Lung (tissue), 11 donors: ENCODE measurements at regions not wholly inside any gene's neighbourhood (a gene's known extent, or its start where the extent isn't known, plus 50 kb on each side); places are given as distances from the start of the nearest gene placed in this dataset.

Experiments used
- ATAC-seq: fragments of 200-7000 bp; cut with Tn5 transposase; one replicate; pipeline ENCODE4 v1.9.1; 2020; ENCODE audit warnings: moderate number of reproducible peaks; ENCODE audit not compliant: insufficient read depth, low FRiP score
- DNase-seq, 3 donors: peaks; one replicate each; pipeline ENCODE4 v3.0.0-alpha.2; 2013 to 2017
- H3K27ac ChIP-seq, 2 donors: one replicate each; pipeline ENCODE4 v1.5.1; 2013; ENCODE audit warnings: mild to moderate bottlenecking in 2 of 2, moderate library complexity in 2 of 2, control low read depth in 1 of 2, inconsistent platforms in 1 of 2, low read depth in 1 of 2, low read length in 1 of 2
- H3K27me3 ChIP-seq, 3 donors: one replicate each; pipeline ENCODE4 v1.5.1; 2013; ENCODE audit warnings: low read length in 2 of 3; ENCODE audit not compliant: control insufficient read depth in 3 of 3, insufficient read depth in 3 of 3
- H3K36me3 ChIP-seq, 4 donors: one replicate each; pipeline ENCODE4 v1.5.1; 2013; ENCODE audit warnings: low read length in 4 of 4, mild to moderate bottlenecking in 1 of 4, moderate library complexity in 1 of 4; ENCODE audit not compliant: control insufficient read depth in 4 of 4, insufficient read depth in 4 of 4
- H3K4me1 ChIP-seq, 5 donors: one replicate each; pipeline ENCODE4 v1.5.1; 2013; ENCODE audit warnings: low read length in 5 of 5, mild to moderate bottlenecking in 2 of 5, moderate library complexity in 1 of 5; ENCODE audit not compliant: control insufficient read depth in 5 of 5, insufficient read depth in 5 of 5
- H3K4me3 ChIP-seq: one replicate; pipeline ENCODE4 v1.5.1; 2013; ENCODE audit warnings: mild to moderate bottlenecking, control low read depth, moderate library complexity
- H3K9ac ChIP-seq, 2 donors: one replicate each; pipeline ENCODE4 v1.5.1; 2013; ENCODE audit warnings: low read length in 2 of 2, control low read depth in 1 of 2; ENCODE audit not compliant: insufficient read depth in 1 of 2
- H3K9me3 ChIP-seq, 4 donors: one replicate each; pipeline ENCODE4 v1.5.1; 2013; ENCODE audit warnings: low read length in 3 of 4, mild to moderate bottlenecking in 1 of 4, moderate library complexity in 1 of 4; ENCODE audit not compliant: control insufficient read depth in 4 of 4, insufficient read depth in 3 of 4
- CTCF ChIP-seq: IDR thresholded peaks from 2 replicates; pipeline ENCODE4 v1.5.1; 2012; ENCODE audit warnings: mild to moderate bottlenecking; ENCODE audit errors: control extremely low read depth, extremely low read depth
- WGBS, 2 donors: extraction: QIAGEN DNeasy Blood & Tissue Kit; methylation state at CpG; one replicate each; pipeline ENCODE4 v1.1.7; 2013; 5-methylcytosine and 5-hydroxymethylcytosine counted together
- donor health status: control.
- donor health status: control.
- donor health status: Bipolar disorder and iron deficiency.
- donor health status: healthy.
- donor health status: DM: yes; HTN: yes; CAD: no.

- WGBS, 2 donors, result 85 to 95% methylated on average over 4 of the region's 4 CpGs
These were observed 252.2 kb upstream of the RAB6C start for GRCh38 chr2:129727286-129727685.

GRCh38 chr2:129728035-129728972 lies 251.2 kb upstream of the RAB6C start:
- Histone ChIP-seq H3K9me3 (peaks cover 0 to 3% (median 0%) of the 10 kb centered on the region in 4 donors), H3K27me3 (peaks cover 0 to 4% (median 0%) of the 10 kb centered on the region in 3 donors), H3K4me3 (no peak overlapping the region), H3K9ac (no peak overlapping the region), H3K27ac (no peak overlapping the region), H3K4me1 (no peaks in the 10 kb centered on the region), H3K36me3 (no peaks in the 10 kb centered on the region)
- ATAC-seq (no peak), DNase-seq (no peak)
- 87 to 89% methylated on average over 14 of the region's 14 CpGs for WGBS, 2 donors
- TF ChIP-seq CTCF, result no peak

More at GRCh38 chr2:129727286-129727685, 252.2 kb upstream of the RAB6C start:
- Histone ChIP-seq H3K4me3 (no peak overlapping the region), H3K27me3 (peaks cover 0 to 4% (median 0%) of the 10 kb centered on the region in 3 donors), H3K36me3 (no peaks in the 10 kb centered on the region), H3K4me1 (no peaks in the 10 kb centered on the region), H3K9me3 (peaks cover 0 to 3% (median 0%) of the 10 kb centered on the region in 4 donors), H3K9ac (no peak overlapping the region), H3K27ac (no peak overlapping the region)
- ATAC-seq, result no peak
- no peak for TF ChIP-seq CTCF
- DNase-seq, result no peak

DNA sequence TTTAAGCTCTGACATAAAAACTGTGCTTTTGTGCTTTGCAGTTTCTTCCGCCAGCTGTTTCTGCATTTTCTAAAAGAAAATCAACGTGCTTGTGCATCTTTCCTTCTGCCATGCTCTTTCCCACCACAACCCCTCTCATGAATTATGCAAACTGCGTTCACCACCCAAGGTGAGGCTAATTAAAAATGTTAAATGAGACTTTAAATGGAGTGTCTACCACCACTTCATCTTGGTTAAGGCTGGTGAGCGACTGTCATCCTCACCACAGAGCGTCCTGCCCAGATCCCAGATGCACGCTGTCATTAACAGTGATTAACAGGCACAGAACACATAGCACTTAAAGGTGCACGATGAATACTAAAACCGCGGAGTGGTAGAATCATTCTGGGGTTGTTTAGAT lies 250.5 kb upstream of the RAB6C start:
- no peak for DNase-seq
- H3K4me1 ChIP-seq, result no peaks in the 10 kb centered on the region
- no peak overlapping the region for H3K27ac ChIP-seq
- TF ChIP-seq CTCF, result no peak
- WGBS, 2 donors, result 88 to 91% methylated on average over 9 of the region's 9 CpGs
- no peak for ATAC-seq
- H3K9ac ChIP-seq, result no peak overlapping the region
- no peak overlapping the region for H3K4me3 ChIP-seq
- H3K27me3 ChIP-seq, result no peaks in the 10 kb centered on the region
- H3K36me3 ChIP-seq, result no peaks in the 10 kb centered on the region
- peaks cover 0 to 3% (median 0%) of the 10 kb centered on the region in 4 donors for H3K9me3 ChIP-seq
